Trophoblast cell (in vitro differentiated cells and primary cell): ENCODE measurements at regions not wholly inside any gene's neighbourhood (a gene's known extent, or its start where the extent isn't known, plus 50 kb on each side); places are given as distances from the start of the nearest gene placed in this dataset.

Experiments
- DNase-seq, 2 donors: peaks; one replicate each; pipeline ENCODE4 v3.0.0-alpha.2; 2016
- H2AFZ ChIP-seq: 2 replicates; pipeline ENCODE4 v1.6.1; 2013; ENCODE audit warnings: low read length, moderate library complexity, mild to moderate bottlenecking; ENCODE audit not compliant: insufficient read depth, poor library complexity
- H2AK5ac ChIP-seq: 2 replicates; pipeline ENCODE4 v1.6.1; 2013; ENCODE audit warnings: mild to moderate bottlenecking, low read length
- H2BK120ac ChIP-seq: 2 replicates; pipeline ENCODE4 v1.6.1; 2013; ENCODE audit warnings: low read length, mild to moderate bottlenecking, moderate library complexity; ENCODE audit not compliant: insufficient read depth, poor library complexity
- H2BK12ac ChIP-seq: 2 replicates; pipeline ENCODE4 v1.6.1; 2013; ENCODE audit warnings: mild to moderate bottlenecking, low read length, moderate library complexity
- H2BK5ac ChIP-seq: 2 replicates; pipeline ENCODE4 v1.6.1; 2013; ENCODE audit warnings: low read length, low read depth, moderate library complexity, mild to moderate bottlenecking; ENCODE audit not compliant: poor library complexity
- H3K14ac ChIP-seq: 2 replicates; pipeline ENCODE4 v1.6.1; 2013; ENCODE audit warnings: mild to moderate bottlenecking, low read length
- H3K18ac ChIP-seq: 2 replicates; pipeline ENCODE4 v1.6.1; 2013; ENCODE audit warnings: mild to moderate bottlenecking, low read length
- H3K23ac ChIP-seq: 2 replicates; pipeline ENCODE4 v1.6.1; 2013; ENCODE audit warnings: low read length
- H3K27ac ChIP-seq: 2 replicates; pipeline ENCODE4 v1.5.1; 2013; ENCODE audit warnings: low read depth, mild to moderate bottlenecking, inconsistent platforms, low read length, moderate library complexity
- H3K27me3 ChIP-seq: 2 replicates; pipeline ENCODE4 v1.6.1; 2013; ENCODE audit warnings: inconsistent platforms, mild to moderate bottlenecking, low read length, moderate library complexity; ENCODE audit not compliant: insufficient read depth
- H3K36me3 ChIP-seq, 2 experiments: 1 replicate in 1 of 2; 2 replicates in 1 of 2; pipeline ENCODE4 v1.6.1; 2013; ENCODE audit warnings: low read length in 2 of 2, mild to moderate bottlenecking in 2 of 2, moderate library complexity in 1 of 2; ENCODE audit not compliant: insufficient read depth in 2 of 2, control insufficient read depth in 1 of 2
- H3K4ac ChIP-seq: 2 replicates; pipeline ENCODE4 v1.6.1; 2013; ENCODE audit warnings: low read depth, mild to moderate bottlenecking, low read length, moderate library complexity
- H3K4me1 ChIP-seq, 2 experiments: 1 replicate in 1 of 2; 2 replicates in 1 of 2; pipeline ENCODE4 v1.6.1; 2013; ENCODE audit warnings: low read length in 2 of 2, mild to moderate bottlenecking in 2 of 2, moderate library complexity in 1 of 2; ENCODE audit not compliant: insufficient read depth in 2 of 2, control insufficient read depth in 1 of 2
- H3K4me2 ChIP-seq: 2 replicates; pipeline ENCODE4 v1.6.1; 2013; ENCODE audit warnings: inconsistent platforms, mild to moderate bottlenecking, low read length, moderate library complexity
- H3K4me3 ChIP-seq: 2 replicates; pipeline ENCODE4 v1.5.1; 2013; ENCODE audit warnings: mild to moderate bottlenecking, low read depth, low read length, inconsistent platforms
- H3K79me1 ChIP-seq: one replicate; pipeline ENCODE4 v1.6.1; 2013; ENCODE audit warnings: low read length
- H3K79me2 ChIP-seq: 2 replicates; pipeline ENCODE4 v1.6.1; 2013; ENCODE audit warnings: low read length, mild to moderate bottlenecking; ENCODE audit not compliant: control insufficient read depth, insufficient read depth, poor library complexity
- H3K9ac ChIP-seq: 2 replicates; pipeline ENCODE4 v1.6.1; 2013; ENCODE audit warnings: mild to moderate bottlenecking, low read length
- H3K9me3 ChIP-seq: 2 replicates; pipeline ENCODE4 v1.6.1; 2013; ENCODE audit warnings: low read depth, mild to moderate bottlenecking, control low read depth, inconsistent platforms, low read length; ENCODE audit not compliant: insufficient read depth
- H4K12ac ChIP-seq: 2 replicates; pipeline ENCODE4 v1.6.1; 2013; ENCODE audit warnings: low read depth, mild to moderate bottlenecking, low read length, moderate library complexity
- H4K8ac ChIP-seq: 2 replicates; pipeline ENCODE4 v1.6.1; 2013; ENCODE audit warnings: low read depth, mild to moderate bottlenecking, low read length, moderate library complexity
- H4K91ac ChIP-seq: one replicate; pipeline ENCODE4 v1.6.1; 2013; ENCODE audit warnings: low read depth, mild to moderate bottlenecking, low read length, moderate library complexity
- WGBS: extraction: QIAGEN DNeasy Blood & Tissue Kit; methylation state at CpG from one replicate; pipeline ENCODE4 v1.1.7; 2013; ENCODE audit warnings: missing lambda C conversion rate; ENCODE audit not compliant: insufficient read length, insufficient coverage; ENCODE audit errors: extremely low coverage; 5-methylcytosine and 5-hydroxymethylcytosine counted together

DNA sequence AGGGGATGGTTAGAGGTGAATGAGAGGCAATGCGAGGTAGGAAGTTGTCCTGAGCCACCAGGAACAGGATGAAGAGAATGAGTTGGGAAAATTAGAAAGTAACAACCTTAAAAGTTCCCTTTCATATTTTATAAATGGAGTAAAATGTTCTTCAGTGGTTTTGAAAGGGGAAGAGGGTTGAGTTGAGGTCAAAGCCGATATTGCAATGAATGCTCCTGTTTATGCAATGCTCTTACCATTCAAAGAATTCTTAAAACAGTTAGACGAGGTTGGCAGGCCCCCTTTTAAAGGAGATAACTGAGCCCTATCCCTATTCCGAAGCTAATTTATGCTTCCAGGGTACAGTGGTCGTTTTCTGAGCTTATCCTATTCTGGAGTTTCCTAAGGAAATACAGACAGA, 2110.3 kb upstream of the CELF4 start:
- Histone ChIP-seq H2AK5ac (no peak overlapping the region), H4K8ac (no peak overlapping the region), H3K27ac (no peak overlapping the region), H4K12ac (no peak overlapping the region), H2AFZ (no peak overlapping the region), H3K79me2 (no peaks in the 10 kb centered on the region), H3K14ac (no peak overlapping the region), H3K9ac (no peak overlapping the region), H3K18ac (no peak overlapping the region), H2BK12ac (no peak overlapping the region), H3K4me3 (no peak overlapping the region), H3K4ac (no peak overlapping the region), H3K23ac (no peak overlapping the region), H4K91ac (no peak overlapping the region), H3K4me1 (no peaks in the 10 kb centered on the region), H2BK120ac (no peak overlapping the region), H3K79me1 (no peaks in the 10 kb centered on the region), H2BK5ac (no peak overlapping the region), H3K4me2 (no peak overlapping the region), H3K36me3 (no peaks in the 10 kb centered on the region), H3K9me3 (no peaks in the 10 kb centered on the region), H3K27me3 (no peaks in the 10 kb centered on the region)
- DNase-seq: peak in 1 of 2 donors; percentile 3
- no CpG with 5 or more reads among the region's 5 CpGs for WGBS

DNA sequence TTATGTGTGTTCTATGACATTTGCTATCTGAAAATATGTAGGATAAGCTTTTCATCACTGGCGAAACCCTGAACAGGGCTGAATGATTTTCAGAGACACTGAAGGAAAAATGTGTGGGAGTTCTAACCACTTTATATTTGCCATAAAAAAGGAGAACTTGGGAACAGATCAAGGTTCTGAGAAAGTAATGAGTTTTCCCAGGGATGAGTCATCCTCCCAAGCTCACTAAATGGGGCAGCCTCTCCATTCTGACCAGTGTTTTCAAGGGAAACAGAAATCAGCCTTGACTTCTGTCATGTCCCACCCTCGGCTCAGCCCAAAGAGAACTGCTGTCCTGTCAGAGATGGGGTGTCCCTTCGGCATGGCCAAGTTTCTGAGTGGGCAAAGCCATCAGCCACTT, 2109.8 kb upstream of the CELF4 start:
- WGBS: no CpG with 5 or more reads among the region's 3 CpGs
- Histone ChIP-seq H2BK120ac (no peak overlapping the region), H2BK12ac (no peak overlapping the region), H3K9me3 (no peaks in the 10 kb centered on the region), H3K4me2 (no peak overlapping the region), H3K36me3 (no peaks in the 10 kb centered on the region), H2AK5ac (no peak overlapping the region), H2AFZ (no peak overlapping the region), H4K12ac (no peak overlapping the region), H3K4ac (no peak overlapping the region), H3K27ac (no peak overlapping the region), H3K79me1 (no peaks in the 10 kb centered on the region), H3K18ac (no peak overlapping the region), H4K8ac (no peak overlapping the region), H3K79me2 (no peaks in the 10 kb centered on the region), H3K4me3 (no peak overlapping the region), H3K27me3 (no peaks in the 10 kb centered on the region), H3K23ac (no peak overlapping the region), H3K14ac (no peak overlapping the region), H4K91ac (no peak overlapping the region), H3K4me1 (no peaks in the 10 kb centered on the region), H3K9ac (no peak overlapping the region), H2BK5ac (no peak overlapping the region)
- no peak for DNase-seq

DNA sequence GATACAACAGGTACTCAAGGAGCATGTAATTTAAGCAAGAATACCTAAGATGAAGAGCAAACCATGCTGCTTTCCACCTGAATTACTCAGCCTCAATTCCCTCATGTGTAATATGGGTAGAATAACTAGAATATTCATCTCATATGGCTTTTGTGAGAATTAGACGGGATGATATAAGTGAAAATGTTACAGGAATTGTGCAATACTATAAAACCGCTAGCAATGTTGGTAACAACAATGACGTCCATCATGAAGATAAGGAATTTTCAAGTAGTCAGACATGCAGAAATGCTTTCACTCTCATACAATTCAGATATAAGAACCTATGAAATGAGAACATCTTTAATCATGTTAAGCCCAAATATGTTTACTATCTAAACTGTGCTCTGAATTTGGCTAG, 2106.6 kb upstream of the CELF4 start:
- no peak overlapping the region for H3K9ac ChIP-seq
- no peak overlapping the region for H3K14ac ChIP-seq
- H3K27ac ChIP-seq: no peak overlapping the region
- no peaks in the 10 kb centered on the region for H3K4me1 ChIP-seq
- H3K4me2 ChIP-seq: no peak overlapping the region
- peak in 1 of 2 donors; percentile 34 for DNase-seq
- no peak overlapping the region for H3K4me3 ChIP-seq
- no peak overlapping the region for H4K91ac ChIP-seq
- H3K36me3 ChIP-seq: no peaks in the 10 kb centered on the region
- H2AK5ac ChIP-seq: no peak overlapping the region
- H3K9me3 ChIP-seq: no peaks in the 10 kb centered on the region
- no peak overlapping the region for H2BK5ac ChIP-seq
- H3K4ac ChIP-seq: no peak overlapping the region
- no peak overlapping the region for H2BK120ac ChIP-seq
- no peak overlapping the region for H4K12ac ChIP-seq
- H4K8ac ChIP-seq: no peak overlapping the region
- H3K79me2 ChIP-seq: no peaks in the 10 kb centered on the region
- no peaks in the 10 kb centered on the region for H3K27me3 ChIP-seq
- no CpG with 5 or more reads among the region's 3 CpGs for WGBS
- no peak overlapping the region for H3K18ac ChIP-seq
- no peak overlapping the region for H2BK12ac ChIP-seq
- no peak overlapping the region for H2AFZ ChIP-seq
- no peak overlapping the region for H3K23ac ChIP-seq
- H3K79me1 ChIP-seq: no peaks in the 10 kb centered on the region

DNA sequence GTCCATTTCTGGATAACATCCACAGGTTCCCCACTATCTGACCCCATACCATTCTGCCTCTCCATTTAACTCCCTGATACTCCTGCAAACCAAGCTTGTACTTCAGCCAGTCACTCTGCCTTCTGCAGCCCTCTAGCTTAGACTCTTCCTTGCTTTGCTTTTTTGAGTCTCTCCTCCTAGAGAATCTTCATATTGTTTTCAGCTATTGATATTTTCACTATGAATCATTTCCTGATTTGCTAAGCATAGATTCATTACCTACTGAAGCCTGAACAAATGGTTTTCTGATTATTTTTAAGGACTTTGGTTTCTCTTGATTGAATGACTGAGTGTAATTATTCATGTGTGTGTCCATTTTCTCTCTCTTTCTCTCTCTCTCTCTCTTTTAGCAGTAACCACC, 2102.3 kb upstream of the CELF4 start:
- H3K79me2 ChIP-seq: no peaks in the 10 kb centered on the region
- H3K4me2 ChIP-seq: no peak overlapping the region
- H3K27ac ChIP-seq: no peak overlapping the region
- no peak overlapping the region for H4K8ac ChIP-seq
- H2BK12ac ChIP-seq: no peak overlapping the region
- no peak overlapping the region for H3K9ac ChIP-seq
- no peak overlapping the region for H3K4ac ChIP-seq
- no peak overlapping the region for H2BK5ac ChIP-seq
- H3K27me3 ChIP-seq: no peaks in the 10 kb centered on the region
- H4K12ac ChIP-seq: no peak overlapping the region
- no peaks in the 10 kb centered on the region for H3K36me3 ChIP-seq
- no peak for DNase-seq
- H3K14ac ChIP-seq: no peak overlapping the region
- H2AK5ac ChIP-seq: no peak overlapping the region
- H3K18ac ChIP-seq: no peak overlapping the region
- no peak overlapping the region for H3K4me3 ChIP-seq
- no peaks in the 10 kb centered on the region for H3K4me1 ChIP-seq
- no peak overlapping the region for H2AFZ ChIP-seq
- H3K23ac ChIP-seq: no peak overlapping the region
- no peak overlapping the region for H4K91ac ChIP-seq
- no peaks in the 10 kb centered on the region for H3K79me1 ChIP-seq
- H2BK120ac ChIP-seq: no peak overlapping the region
- no peaks in the 10 kb centered on the region for H3K9me3 ChIP-seq

DNA sequence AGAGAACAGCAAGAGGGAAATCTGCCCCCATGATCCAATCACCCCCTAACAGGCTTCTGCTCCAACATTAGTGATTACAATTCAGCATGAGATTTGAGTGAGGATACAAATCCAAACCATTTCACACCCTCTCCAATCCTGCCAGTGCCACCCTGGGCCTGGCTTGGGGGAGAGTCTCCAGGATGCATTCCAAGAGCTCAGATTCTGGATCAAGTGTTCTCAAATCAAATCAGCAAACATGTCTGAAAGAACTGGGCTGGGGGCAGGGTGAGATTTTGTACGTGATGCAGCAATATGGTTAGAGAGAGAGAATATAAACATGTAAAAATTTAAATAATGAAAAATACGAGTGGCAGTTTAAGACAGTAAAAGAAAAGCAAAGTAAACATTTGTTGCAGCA, 2100.9 kb upstream of the CELF4 start:
- Histone ChIP-seq H2BK12ac (no peak overlapping the region), H3K9ac (no peak overlapping the region), H3K4me1 (no peaks in the 10 kb centered on the region), H3K4me3 (no peak overlapping the region), H2BK120ac (no peak overlapping the region), H3K9me3 (no peaks in the 10 kb centered on the region), H3K23ac (no peak overlapping the region), H3K14ac (no peak overlapping the region), H3K4ac (no peak overlapping the region), H2BK5ac (no peak overlapping the region), H3K79me1 (no peaks in the 10 kb centered on the region), H4K12ac (no peak overlapping the region), H3K18ac (no peak overlapping the region), H4K91ac (no peak overlapping the region), H3K36me3 (no peaks in the 10 kb centered on the region), H4K8ac (no peak overlapping the region), H3K27me3 (no peaks in the 10 kb centered on the region), H2AK5ac (no peak overlapping the region), H3K79me2 (no peaks in the 10 kb centered on the region), H2AFZ (no peak overlapping the region), H3K27ac (no peak overlapping the region), H3K4me2 (no peak overlapping the region)
- no peak for DNase-seq
- no CpG with 5 or more reads among the region's 2 CpGs for WGBS
